MM.1S (cell line): ENCODE measurements at regions not wholly inside any gene's neighbourhood (a gene's known extent, or its start where the extent isn't known, plus 50 kb on each side); places are given as distances from the start of the nearest gene placed in this dataset.
A peak's percentile ranks its signal among the peaks of the same experiment; 100 is the strongest.
"Not testable (repeated sequence)": the region's sequence is repeated elsewhere in the genome, so short reads cannot be mapped to it uniquely, and the experiment has no call there.

Source experiments
- DNase-seq: peaks from one replicate; pipeline ENCODE4 v3.0.0-alpha.2; 2015
- H2AFZ ChIP-seq: fragments of 300-600 bp; sonication (generic); 2 replicates; pipeline ENCODE4 v1.6.0; 2016; ENCODE audit warnings: antibody characterized with exemption, low read length
- H3F3A ChIP-seq: fragments of 300-600 bp; sonication (generic); 2 replicates; pipeline ENCODE4 v1.6.1; 2016; ENCODE audit warnings: mild to moderate bottlenecking, antibody characterized with exemption, low read length, moderate library complexity, mixed read lengths; ENCODE audit not compliant: insufficient read depth
- H3K27ac ChIP-seq: fragments of 300-600 bp; sonication (generic); 2 replicates; pipeline ENCODE4 v1.5.1; 2016; ENCODE audit warnings: mild to moderate bottlenecking, low read length
- H3K27me3 ChIP-seq: fragments of 300-600 bp; sonication (generic); replicated peaks from 2 replicates; pipeline ENCODE4 v1.6.0; 2016; ENCODE audit warnings: low read length; ENCODE audit not compliant: insufficient read depth
- H3K36me3 ChIP-seq: fragments of 300-600 bp; sonication (generic); replicated peaks from 2 replicates; pipeline ENCODE4 v1.6.1; 2016; ENCODE audit warnings: mild to moderate bottlenecking, low read length, mixed read lengths; ENCODE audit not compliant: insufficient read depth
- H3K4me1 ChIP-seq: fragments of 300-600 bp; sonication (generic); 2 replicates; pipeline ENCODE4 v1.6.1; 2016; ENCODE audit warnings: low read length, mixed read lengths
- H3K4me2 ChIP-seq: fragments of 300-600 bp; sonication (generic); 2 replicates; pipeline ENCODE4 v1.6.0; 2016; ENCODE audit warnings: low read depth, low read length
- H3K4me3 ChIP-seq: fragments of 300-600 bp; sonication (generic); 2 replicates; pipeline ENCODE4 v1.5.1; 2016; ENCODE audit warnings: low read length, mixed read lengths
- H3K79me2 ChIP-seq: fragments of 300-600 bp; sonication (generic); 2 replicates; pipeline ENCODE4 v1.6.1; 2016; ENCODE audit warnings: mixed run types, low read length, mixed read lengths
- H3K9ac ChIP-seq: fragments of 300-600 bp; sonication (generic); 2 replicates; pipeline ENCODE4 v1.6.1; 2016; ENCODE audit warnings: low read length, mixed read lengths
- H3K9me2 ChIP-seq: fragments of 300-600 bp; sonication (generic); replicated peaks from 2 replicates; pipeline ENCODE4 v1.6.1; 2016; ENCODE audit warnings: mild to moderate bottlenecking, low read length, mixed read lengths; ENCODE audit not compliant: insufficient read depth
- H3K9me3 ChIP-seq: fragments of 300-600 bp; sonication (generic); replicated peaks from 2 replicates; pipeline ENCODE4 v1.6.1; 2016; ENCODE audit warnings: mild to moderate bottlenecking, low read length, mixed read lengths; ENCODE audit not compliant: insufficient read depth
- H4K20me1 ChIP-seq: fragments of 300-600 bp; sonication (generic); 2 replicates; pipeline ENCODE4 v1.6.1; 2016; ENCODE audit warnings: mild to moderate bottlenecking, low read length, moderate library complexity, mixed read lengths; ENCODE audit not compliant: insufficient read depth
- CTCF ChIP-seq: fragments of 300-600 bp; sonication (generic); IDR thresholded peaks from 2 replicates; pipeline ENCODE4 v1.5.1; 2016; ENCODE audit warnings: antibody characterized with exemption, low read length, mixed read lengths
- EZH2 ChIP-seq: fragments of 300-600 bp; sonication (generic); optimal IDR thresholded peaks from 2 replicates; pipeline ENCODE3; 2017; ENCODE audit warnings: low read depth, mild to moderate bottlenecking, antibody characterized with exemption, low read length, mixed read lengths
- EZH2phosphoT487 ChIP-seq: fragments of 300-600 bp; sonication (generic); IDR thresholded peaks from 2 replicates; pipeline ENCODE4 v1.6.1; 2018; ENCODE audit warnings: antibody characterized with exemption, low read length

GRCh38 chr7:113030489-113030888 is 56.1 kb downstream of the GPR85 start:
- H3K27ac ChIP-seq, result no peak overlapping the region
- no peak overlapping the region for H3K4me3 ChIP-seq
- H3K9me2 ChIP-seq, result no peaks in the 10 kb centered on the region
- H3K9me3 ChIP-seq, result no peaks in the 10 kb centered on the region
- TF ChIP-seq CTCF, result no peak
- TF ChIP-seq EZH2, result no peak
- TF ChIP-seq EZH2phosphoT487, result no peak
- H4K20me1 ChIP-seq, result no peaks in the 10 kb centered on the region
- H3K27me3 ChIP-seq, result no peaks in the 10 kb centered on the region
- no peak overlapping the region for H3K4me2 ChIP-seq
- H3F3A ChIP-seq, result no peaks in the 10 kb centered on the region
- H2AFZ ChIP-seq, result no peak overlapping the region
- no peak overlapping the region for H3K9ac ChIP-seq
- DNase-seq, result no peak
- no peaks in the 10 kb centered on the region for H3K4me1 ChIP-seq
- H3K79me2 ChIP-seq, result no peaks in the 10 kb centered on the region
- no peaks in the 10 kb centered on the region for H3K36me3 ChIP-seq

- Histone ChIP-seq H3K79me2 (no peaks in the 10 kb centered on the region), H3K9me2 (no peaks in the 10 kb centered on the region), H3K9me3 (no peaks in the 10 kb centered on the region), H3K27me3 (no peaks in the 10 kb centered on the region), H3K9ac (no peak overlapping the region), H2AFZ (no peak overlapping the region), H3K27ac (no peak overlapping the region), H3K4me1 (no peaks in the 10 kb centered on the region), H3K36me3 (no peaks in the 10 kb centered on the region), H3K4me3 (no peak overlapping the region), H3F3A (no peaks in the 10 kb centered on the region), H4K20me1 (no peaks in the 10 kb centered on the region), H3K4me2 (no peak overlapping the region)
- TF ChIP-seq CTCF, result no peak
- no peak for TF ChIP-seq EZH2
- TF ChIP-seq EZH2phosphoT487, result no peak
- DNase-seq, result no peak
Measured at GRCh38 chr7:113026941-113027340, 59.7 kb downstream of the GPR85 start.

GRCh38 chr7:113017144-113017857 is 69.3 kb downstream of the GPR85 start:
- not testable (repeated sequence) for H3K36me3 ChIP-seq, H3K27ac ChIP-seq, H3K79me2 ChIP-seq, H3F3A ChIP-seq, H3K9me3 ChIP-seq, H4K20me1 ChIP-seq, H3K27me3 ChIP-seq, H3K9me2 ChIP-seq, H3K4me2 ChIP-seq, H3K4me3 ChIP-seq, H2AFZ ChIP-seq, H3K4me1 ChIP-seq, H3K9ac ChIP-seq, DNase-seq

GRCh38 chr7:113015034-113015645 is 71.5 kb downstream of the GPR85 start:
- no peaks in the 10 kb centered on the region for H3K9me2 ChIP-seq
- H3K27me3 ChIP-seq, result no peaks in the 10 kb centered on the region
- no peak overlapping the region for H3K4me2 ChIP-seq
- H3K4me1 ChIP-seq, result no peaks in the 10 kb centered on the region
- H3K9me3 ChIP-seq, result no peaks in the 10 kb centered on the region
- H4K20me1 ChIP-seq, result no peaks in the 10 kb centered on the region
- DNase-seq, result peak; percentile 44
- H3K4me3 ChIP-seq, result no peak overlapping the region
- TF ChIP-seq EZH2phosphoT487 (no peak), EZH2 (no peak), CTCF (peak; percentile 60)
- no peaks in the 10 kb centered on the region for H3F3A ChIP-seq
- H3K9ac ChIP-seq, result no peak overlapping the region
- no peaks in the 10 kb centered on the region for H3K79me2 ChIP-seq
- no peak overlapping the region for H3K27ac ChIP-seq
- no peaks in the 10 kb centered on the region for H3K36me3 ChIP-seq
- H2AFZ ChIP-seq, result no peak overlapping the region
